Kidney (tissue), 13 donors: ENCODE measurements at regions not wholly inside any gene's neighbourhood (a gene's known extent, or its start where the extent isn't known, plus 50 kb on each side); places are given as distances from the start of the nearest gene placed in this dataset.

Source experiments
- DNase-seq, 5 donors: peaks; one replicate each; pipeline ENCODE4 v3.0.0-alpha.2; 2013 to 2020
- FAIRE-seq: peaks from 2 replicates; lab custom pipeline; 2012; peaks lifted over from hg19 to GRCh38; lab: Jason Lieb, UNC
- H3K27ac ChIP-seq, 2 donors: one replicate each; pipeline ENCODE4 v1.7.0; 2013; ENCODE audit warnings: low read depth in 2 of 2, low read length in 2 of 2, inconsistent platforms in 1 of 2
- H3K27me3 ChIP-seq: one replicate; pipeline ENCODE4 v1.7.1; 2013; ENCODE audit warnings: low read length, inconsistent platforms; ENCODE audit not compliant: control insufficient read depth, insufficient read depth
- H3K36me3 ChIP-seq, 3 donors: one replicate each; pipeline versions ENCODE4 v1.7.0 to v1.7.1; 2013; ENCODE audit warnings: low read length in 3 of 3, control low read depth in 1 of 3, inconsistent platforms in 1 of 3; ENCODE audit not compliant: insufficient read depth in 3 of 3, control insufficient read depth in 2 of 3
- H3K4me1 ChIP-seq, 3 donors: one replicate each; pipeline versions ENCODE4 v1.7.0 to v1.7.1; 2013; ENCODE audit warnings: low read length in 3 of 3, inconsistent platforms in 1 of 3, low read depth in 1 of 3; ENCODE audit not compliant: control insufficient read depth in 2 of 3, insufficient read depth in 2 of 3
- H3K4me3 ChIP-seq, 3 donors: one replicate each; pipeline versions ENCODE4 v1.7.0 to v1.8.1; 2013; ENCODE audit warnings: low read length in 3 of 3, control low read depth in 1 of 3, inconsistent platforms in 1 of 3
- H3K9ac ChIP-seq, 3 donors: one replicate each; pipeline versions ENCODE4 v1.7.0 to v1.7.1; 2013; ENCODE audit warnings: low read length in 3 of 3, control low read depth in 1 of 3, inconsistent platforms in 1 of 3
- H3K9me3 ChIP-seq, 3 donors: one replicate each; pipeline versions ENCODE4 v1.7.0 to v1.7.1; 2013; ENCODE audit warnings: low read length in 3 of 3, control low read depth in 1 of 3, inconsistent platforms in 1 of 3; ENCODE audit not compliant: control insufficient read depth in 2 of 3, insufficient read depth in 1 of 3
- CTCF ChIP-seq: IDR thresholded peaks from 3 replicates; pipeline ENCODE4 v1.5.1; 2012; ENCODE audit warnings: mild to moderate bottlenecking, moderate library complexity, borderline replicate concordance; ENCODE audit not compliant: insufficient read depth; ENCODE audit errors: extremely low read depth
- intact Hi-C: fragments of 100-400 bp; cut with DNase I; formaldehyde crosslinking; loops from one replicate; pipeline ENCODE4 v1.11.1; 2022
- donor health status: control.
- donor health status: control.
- donor health status: control.
- donor health status: control.
- donor health status: control.
- donor health status: DM: yes; HTN: yes; CAD: no.
- donor health status: Normal renal cell carcinoma (clear cell type).

GRCh38 chr3:73917643-73918042 lies 292.9 kb upstream of the PDZRN3 start:
- FAIRE-seq (no peak), DNase-seq (no peak)
- no peaks in the 10 kb centered on the region for H3K36me3 ChIP-seq
- no peak overlapping the region for H3K27ac ChIP-seq
- no peaks in the 10 kb centered on the region for H3K27me3 ChIP-seq
- H3K4me3 ChIP-seq = no peak overlapping the region
- no peak for TF ChIP-seq CTCF
- no peaks in the 10 kb centered on the region for H3K9me3 ChIP-seq
- H3K9ac ChIP-seq = no peak overlapping the region
- H3K4me1 ChIP-seq = no peaks in the 10 kb centered on the region
- intact Hi-C loops = no loop called here

- Histone ChIP-seq H3K9me3 (no peaks in the 10 kb centered on the region), H3K9ac (no peak overlapping the region), H3K27me3 (no peaks in the 10 kb centered on the region), H3K27ac (no peak overlapping the region), H3K4me1 (no peaks in the 10 kb centered on the region), H3K4me3 (no peak overlapping the region), H3K36me3 (no peaks in the 10 kb centered on the region)
- TF ChIP-seq CTCF = no peak
- FAIRE-seq (no peak), DNase-seq (no peak)
- intact Hi-C loops = no loop called here
Observed at GRCh38 chr3:73915886-73916285, 291.1 kb upstream of the PDZRN3 start.

- Histone ChIP-seq H3K27ac (no peak overlapping the region), H3K4me1 (no peaks in the 10 kb centered on the region), H3K4me3 (no peak overlapping the region), H3K27me3 (no peaks in the 10 kb centered on the region), H3K36me3 (no peaks in the 10 kb centered on the region), H3K9me3 (no peaks in the 10 kb centered on the region), H3K9ac (no peak overlapping the region)
- TF ChIP-seq CTCF = no peak
- DNase-seq = no peak
- intact Hi-C loops = no loop called here
- no peak for FAIRE-seq
Observed at GRCh38 chr3:73908218-73908617, 283.5 kb upstream of the PDZRN3 start.

- no peak overlapping the region for H3K9ac ChIP-seq
- H3K4me3 ChIP-seq = no peak overlapping the region
- DNase-seq (no peak), FAIRE-seq (no peak)
- intact Hi-C loops = no loop called here
- no peak for TF ChIP-seq CTCF
- H3K9me3 ChIP-seq = no peaks in the 10 kb centered on the region
- no peaks in the 10 kb centered on the region for H3K4me1 ChIP-seq
- H3K27me3 ChIP-seq = no peaks in the 10 kb centered on the region
- no peak overlapping the region for H3K27ac ChIP-seq
- no peaks in the 10 kb centered on the region for H3K36me3 ChIP-seq
Observed at GRCh38 chr3:73901686-73902085, 276.9 kb upstream of the PDZRN3 start.
